T-helper 1 cell treated with Interleukin-12 subunit alpha and Interleukin-12 subunit beta and Interleukin-4 antibody, amounts not matched to agents 30 ng/mL and 1 ng/mL, for 36 hours (primary cell): ENCODE measurements at regions not wholly inside any gene's neighbourhood (a gene's known extent, or its start where the extent isn't known, plus 50 kb on each side); places are given as distances from the start of the nearest gene placed in this dataset.

Source experiments
- intact Hi-C: fragments of 100-400 bp; cut with micrococcal nuclease; formaldehyde crosslinking; loops from one replicate; pipeline ENCODE4 v1.15.1; 2024

DNA sequence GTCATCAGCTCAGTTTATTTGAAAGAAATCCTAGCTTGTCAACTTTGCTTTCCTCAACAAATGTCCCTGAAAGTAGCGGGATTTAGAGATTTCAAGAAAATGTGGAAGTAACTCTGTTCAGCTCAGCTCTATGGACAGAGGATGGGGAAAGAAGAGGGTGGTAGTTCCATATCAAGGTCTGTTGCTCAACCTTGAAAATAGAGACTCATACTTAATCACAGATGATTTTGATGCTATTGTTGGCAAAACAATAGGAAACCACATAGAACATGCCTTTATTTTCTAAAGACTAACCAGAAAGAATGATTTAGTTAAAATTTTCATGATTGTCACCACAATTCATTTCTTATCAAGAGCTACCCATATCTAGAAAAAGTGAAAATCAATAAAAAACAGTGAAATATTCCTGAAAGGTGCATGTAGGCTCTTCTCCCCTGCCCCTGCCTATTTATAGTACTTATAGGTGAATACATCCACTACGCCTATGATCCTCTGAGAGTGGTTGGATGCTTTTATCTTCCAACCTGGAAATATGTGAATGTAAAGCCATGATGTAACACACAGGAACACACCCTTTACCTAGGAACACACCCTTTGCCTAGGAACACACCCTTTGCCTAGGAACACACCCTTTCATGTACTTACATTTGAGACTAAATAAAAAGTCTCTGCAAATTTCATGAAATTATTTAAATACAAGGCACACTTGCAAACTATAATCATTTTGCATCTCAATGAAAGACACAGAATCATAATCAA is 65.8 kb downstream of the ETAA1 start:
- intact Hi-C loops: no loop called here

DNA sequence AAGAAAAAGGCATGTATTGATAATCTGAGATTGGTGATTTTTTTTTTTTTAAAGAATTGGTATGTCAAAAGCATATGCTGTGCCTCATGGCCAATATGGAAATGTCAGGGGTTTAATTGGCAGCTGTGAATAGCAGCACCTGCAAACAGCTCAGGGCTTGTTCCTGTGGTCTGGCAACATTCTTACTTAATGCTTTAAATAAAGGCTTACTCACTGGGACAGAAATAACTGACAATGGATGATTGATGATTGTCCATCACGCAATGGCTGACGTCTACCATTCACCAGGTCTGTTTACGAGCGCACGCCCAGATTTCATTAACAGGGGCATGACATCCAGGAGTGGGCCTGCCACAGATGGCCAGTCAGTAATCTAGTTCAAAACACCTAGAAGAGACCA is 66.7 kb downstream of the ETAA1 start:
- intact Hi-C loops: no loop called here

DNA sequence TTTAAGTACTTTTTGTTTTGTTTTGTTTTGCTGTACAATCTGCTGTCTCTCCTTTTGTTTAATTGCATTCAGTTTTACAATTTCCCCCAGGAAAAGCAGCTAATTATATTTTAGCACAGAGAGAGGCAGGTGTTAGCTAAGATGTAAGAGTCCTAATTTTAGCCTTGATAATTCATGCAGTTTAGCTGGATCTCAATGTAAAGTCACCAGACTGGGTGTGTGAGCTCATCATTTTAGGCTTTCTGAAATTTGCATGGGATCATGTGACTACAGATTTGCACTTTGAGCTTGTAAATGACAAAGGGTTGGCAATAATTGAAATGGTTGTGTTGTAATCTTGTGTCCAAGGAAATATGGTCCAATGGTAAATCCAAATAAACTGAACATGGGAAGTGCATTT is 68.5 kb downstream of the ETAA1 start:
- intact Hi-C loops: no loop called here

DNA sequence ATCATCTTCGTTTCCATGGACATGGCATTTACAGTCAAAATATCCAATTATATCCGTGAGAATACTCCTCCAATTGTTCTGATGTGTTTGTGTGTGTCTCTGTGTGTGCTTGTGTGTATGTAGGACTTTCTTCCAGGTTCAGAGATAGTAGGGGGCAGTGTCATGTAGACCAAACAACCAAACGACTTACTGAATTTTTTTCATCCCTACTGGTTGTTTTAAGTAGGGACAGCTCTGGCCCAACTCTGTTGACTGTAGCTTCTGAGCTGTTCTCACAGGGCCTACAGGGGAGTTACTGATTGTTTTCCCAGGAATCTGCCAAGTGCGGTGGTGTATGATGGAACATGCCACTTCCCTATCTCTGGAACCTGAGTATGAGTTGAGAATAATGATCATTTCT is 69.6 kb downstream of the ETAA1 start:
- intact Hi-C loops: no loop called here

DNA sequence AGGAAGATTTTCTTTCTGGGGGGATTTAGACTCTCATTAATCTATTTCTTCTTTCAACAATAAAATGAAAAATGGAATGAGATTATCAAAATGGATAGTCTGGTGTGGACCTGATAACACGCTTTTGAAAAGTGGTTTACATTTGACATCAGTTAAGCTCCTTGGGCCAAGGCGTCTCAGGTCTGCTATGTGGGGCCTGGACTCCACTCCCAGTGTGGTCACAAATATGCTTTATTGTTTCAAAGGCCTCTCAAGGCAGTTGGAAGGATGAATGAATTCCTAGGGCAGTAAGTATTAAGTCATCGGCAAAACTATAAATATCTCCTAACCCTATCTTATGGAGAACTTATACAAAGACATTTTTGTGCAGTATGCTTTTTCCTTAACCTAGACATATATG is 74.5 kb downstream of the ETAA1 start:
- intact Hi-C loops: no loop called here

DNA sequence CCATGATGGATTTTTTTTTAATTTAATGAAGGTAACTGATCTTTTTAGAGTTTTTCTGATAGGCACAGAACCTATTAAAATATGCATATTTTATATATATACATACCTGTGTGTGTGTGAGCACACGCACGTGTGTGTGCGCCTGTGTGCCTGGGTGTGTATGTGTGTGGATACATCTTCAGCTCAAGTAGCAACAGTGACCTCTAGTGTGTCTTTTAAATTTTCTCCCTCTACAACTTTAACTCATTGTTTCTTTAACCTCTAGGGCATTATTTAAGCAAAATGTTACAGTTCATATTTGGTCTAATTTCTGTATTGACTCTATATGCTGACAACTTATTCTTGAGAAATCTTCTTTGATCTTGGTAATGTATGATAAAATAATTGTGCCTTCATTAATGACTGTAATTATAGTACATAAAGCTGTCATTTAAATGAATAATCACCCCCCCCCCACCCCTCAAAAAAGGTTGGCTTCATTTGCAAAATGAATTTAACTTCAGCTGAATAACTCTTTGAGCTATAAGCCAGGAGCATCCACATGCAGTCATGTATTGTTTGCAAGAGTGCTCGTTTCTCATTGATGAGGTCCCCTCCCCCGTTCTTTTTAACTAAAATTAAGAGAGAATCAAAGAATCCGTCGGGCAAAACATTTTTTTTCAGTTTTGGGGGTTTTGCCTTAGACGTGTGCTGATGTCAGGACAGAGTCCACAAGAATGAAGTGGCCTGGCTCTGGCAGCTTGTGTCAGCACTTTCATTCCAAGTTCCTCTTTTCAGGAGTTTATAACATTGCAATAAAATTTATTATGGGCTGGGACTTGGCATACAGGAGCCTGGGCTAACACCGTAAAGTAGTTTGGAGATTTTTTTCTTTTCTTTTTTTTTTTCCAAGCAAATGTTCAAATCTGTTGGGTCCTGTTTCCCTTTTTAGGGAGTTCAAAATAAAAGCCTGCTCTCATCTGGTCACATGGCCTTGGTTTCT is 80.0 kb downstream of the ETAA1 start:
- intact Hi-C loops: loop anchor here (2.0 kb wide), 1 partner anchor 1048 kb away; no protein-coding TSS in a partner anchor

DNA sequence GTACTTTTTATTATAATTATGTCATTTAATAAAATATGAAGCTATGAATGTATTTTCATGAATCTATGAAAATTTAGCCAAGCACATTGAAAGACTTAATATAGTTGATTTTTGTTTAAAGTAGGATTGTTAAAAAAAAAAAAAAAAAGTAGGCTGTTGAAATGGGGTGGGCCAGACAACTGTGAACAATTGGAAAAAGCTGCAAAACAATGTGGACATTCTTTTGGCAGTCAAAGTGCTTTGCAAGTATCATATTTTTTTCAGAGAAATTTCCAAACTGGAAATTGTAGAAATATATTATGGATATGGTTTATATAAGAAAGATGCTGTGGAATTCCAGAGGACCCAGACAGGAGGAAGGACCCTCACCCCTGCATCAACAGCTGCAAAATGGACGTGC is 82.1 kb downstream of the ETAA1 start:
- intact Hi-C loops: no loop called here

DNA sequence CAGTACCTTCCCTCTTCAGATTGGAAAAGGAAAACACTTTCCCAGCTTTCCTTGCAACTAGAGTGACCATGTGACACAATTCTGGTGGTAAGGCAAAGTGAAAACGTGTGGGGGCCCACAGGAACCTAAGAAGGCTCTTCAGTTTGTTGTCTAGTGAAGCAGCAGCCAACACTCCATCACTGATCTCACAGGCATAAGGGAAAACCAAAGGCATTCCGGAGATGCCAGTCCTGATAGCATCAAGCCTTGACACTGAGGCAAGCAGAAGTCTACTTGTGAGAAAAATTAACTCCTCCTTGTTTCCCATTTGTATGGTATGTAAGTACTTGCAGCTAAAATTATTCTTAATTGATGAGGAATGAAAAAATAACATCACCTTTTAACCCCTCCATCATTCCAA is 88.3 kb downstream of the ETAA1 start:
- intact Hi-C loops: no loop called here

DNA sequence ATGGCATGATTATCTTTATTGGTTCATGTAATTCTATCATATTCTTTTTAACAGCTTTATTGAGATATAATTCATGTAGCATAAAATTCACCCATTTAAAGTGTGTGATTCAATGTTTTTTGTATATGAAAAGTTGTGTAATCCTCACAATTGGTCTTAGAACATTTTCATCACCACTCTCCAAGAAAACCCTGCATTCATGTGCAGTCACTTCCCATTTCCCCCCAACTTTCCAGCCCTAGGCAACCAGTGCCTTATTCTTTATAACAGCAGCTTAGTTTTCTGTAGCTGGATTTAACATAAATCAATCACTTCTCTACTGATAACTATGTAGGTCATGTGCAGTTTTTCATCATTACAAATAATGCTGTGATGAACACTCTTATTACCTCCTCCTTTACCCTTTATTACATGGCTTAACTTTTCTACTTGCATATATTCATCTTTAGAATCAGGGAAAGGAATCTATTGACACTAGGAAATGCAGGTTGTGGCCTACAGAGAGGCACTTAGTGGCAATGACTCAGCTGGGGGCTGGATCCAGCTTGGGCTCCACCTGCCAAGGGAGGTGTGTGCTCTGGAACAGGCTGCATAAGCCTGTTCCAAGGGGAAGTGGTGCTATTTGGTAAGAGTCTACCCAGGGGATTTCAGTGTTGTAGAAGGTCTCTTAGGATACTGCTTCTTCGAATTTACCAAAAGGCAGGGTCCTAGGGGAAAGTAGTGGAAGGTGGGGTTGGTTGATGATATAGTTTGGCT is 89.1 kb downstream of the ETAA1 start:
- intact Hi-C loops: no loop called here

DNA sequence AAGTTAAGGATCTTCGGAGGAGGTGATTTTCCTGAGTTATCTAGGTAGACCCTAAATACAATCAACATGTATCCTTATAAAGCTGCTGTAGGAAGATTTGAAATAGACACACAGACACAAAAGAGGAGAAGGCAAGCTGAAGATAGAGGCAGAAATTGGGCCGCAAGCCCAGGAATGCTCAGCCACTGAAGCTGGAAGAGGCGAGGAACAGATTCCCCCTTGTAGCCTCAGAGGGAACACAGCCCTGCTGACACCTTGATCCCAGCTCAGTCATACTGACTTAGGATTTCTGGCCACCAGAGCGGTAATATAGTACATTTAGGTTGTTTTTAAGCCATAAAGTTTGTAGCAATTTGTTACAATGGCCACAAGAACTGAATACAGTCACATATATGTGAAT is 90.9 kb downstream of the ETAA1 start:
- intact Hi-C loops: no loop called here

DNA sequence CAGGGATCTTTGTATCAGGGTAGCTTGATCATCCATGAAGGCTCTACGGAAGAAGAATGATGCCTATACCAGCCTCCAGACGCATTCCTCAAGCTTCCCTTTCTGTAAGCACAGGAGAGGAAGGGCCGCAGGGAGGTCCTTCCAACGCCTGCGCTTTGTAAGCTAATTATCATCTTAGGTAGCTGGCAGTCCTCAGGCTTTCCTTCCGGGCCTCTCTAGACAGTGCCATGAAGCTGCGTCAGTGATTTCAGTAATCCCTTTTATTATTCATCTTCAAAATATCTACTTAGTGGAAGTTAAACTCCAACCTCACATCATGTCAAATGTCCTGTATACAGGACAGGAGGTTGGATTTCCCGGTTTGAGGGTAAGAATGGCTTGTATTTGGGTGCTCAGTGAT is 92.3 kb downstream of the ETAA1 start:
- intact Hi-C loops: no loop called here

DNA sequence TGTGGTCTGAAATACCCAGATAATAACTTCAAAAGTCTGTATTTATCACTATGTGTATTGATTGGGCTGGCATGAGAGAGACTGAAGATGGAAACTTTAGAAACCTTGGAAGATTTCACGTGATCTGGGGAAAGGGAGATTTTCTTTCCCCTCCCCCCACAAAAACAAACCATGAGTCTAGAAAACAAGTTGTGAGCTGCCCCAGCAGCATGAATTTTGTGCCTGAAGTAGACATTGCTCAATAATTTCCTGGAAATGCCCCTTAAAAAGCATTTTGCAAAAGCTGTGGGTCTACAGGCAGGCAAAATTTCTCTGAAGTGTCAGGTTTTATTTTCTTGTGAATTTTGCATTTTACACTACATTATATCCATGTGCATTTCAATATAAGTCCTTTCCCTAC is 101.8 kb downstream of the ETAA1 start:
- intact Hi-C loops: no loop called here

DNA sequence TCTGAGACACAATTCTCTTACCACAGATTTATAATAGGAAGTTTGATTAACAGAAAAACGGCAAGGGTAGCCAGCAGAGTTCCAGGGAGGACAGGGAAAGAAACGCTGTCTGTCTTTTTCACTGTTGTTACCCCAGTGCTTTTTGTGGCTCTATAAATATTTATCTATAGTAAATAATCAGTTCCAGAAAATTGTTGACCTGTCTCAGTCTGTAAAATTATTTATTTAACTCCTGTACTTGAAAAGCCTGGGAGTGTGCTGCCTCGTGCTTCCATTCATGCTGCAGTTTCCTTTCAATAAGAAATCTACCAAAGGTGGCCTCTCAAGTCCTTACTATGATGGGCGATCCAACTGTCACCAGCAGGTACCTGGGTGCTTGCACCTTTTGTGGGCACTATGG is 102.9 kb downstream of the ETAA1 start:
- intact Hi-C loops: no loop called here

DNA sequence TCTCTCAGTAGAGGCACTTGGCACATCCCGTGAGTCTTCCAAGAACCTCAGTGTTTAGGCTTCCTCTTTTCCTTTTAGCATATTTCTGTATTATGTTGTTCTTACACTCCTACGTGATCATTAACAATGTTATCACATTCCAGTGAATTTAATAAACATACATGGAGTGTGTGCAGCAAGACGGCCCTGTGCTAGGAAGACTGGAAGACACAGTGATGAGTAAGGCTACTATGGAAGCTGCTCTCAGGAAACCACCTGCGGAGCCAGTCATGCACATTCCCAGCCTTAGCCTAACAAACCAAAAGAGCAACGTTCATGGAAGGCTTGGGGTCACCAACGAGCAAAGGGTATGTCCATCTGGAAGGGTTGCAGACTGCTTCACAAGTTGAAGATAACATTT is 103.4 kb downstream of the ETAA1 start:
- intact Hi-C loops: no loop called here

DNA sequence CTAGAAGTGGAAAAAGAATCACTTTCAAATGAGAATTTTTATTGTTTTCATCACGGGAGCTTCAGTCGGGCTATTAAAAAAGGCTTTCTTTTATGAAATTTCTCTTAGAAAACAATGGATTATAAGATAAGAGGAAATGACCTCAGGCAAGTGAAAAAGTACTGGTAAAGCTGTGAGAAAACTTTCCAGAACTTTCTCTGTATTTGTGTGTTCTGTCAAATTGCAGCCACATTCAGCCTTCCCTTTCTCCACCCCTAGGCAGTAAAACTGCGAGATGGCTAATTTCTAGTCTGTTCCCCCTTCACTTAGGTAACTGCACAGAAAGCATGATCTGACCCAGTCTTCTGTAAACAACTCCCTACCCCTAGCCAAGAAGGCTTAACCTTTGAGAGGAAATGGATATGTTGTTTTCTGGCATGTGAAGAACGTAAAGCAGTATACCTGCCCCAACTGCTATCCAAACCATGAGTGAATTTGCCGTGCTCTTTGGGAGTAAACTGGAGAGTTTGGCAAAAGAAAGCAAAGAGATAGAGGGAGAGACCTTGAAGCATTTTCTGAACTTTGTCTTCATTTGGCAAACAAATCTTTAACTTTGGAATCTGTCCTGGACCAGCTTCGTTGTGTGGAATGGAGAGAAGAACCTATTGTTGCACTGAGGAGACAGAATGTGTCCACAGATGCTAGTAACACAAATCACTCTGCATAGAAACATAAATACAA is 105.4 kb downstream of the ETAA1 start:
- intact Hi-C loops: no loop called here

DNA sequence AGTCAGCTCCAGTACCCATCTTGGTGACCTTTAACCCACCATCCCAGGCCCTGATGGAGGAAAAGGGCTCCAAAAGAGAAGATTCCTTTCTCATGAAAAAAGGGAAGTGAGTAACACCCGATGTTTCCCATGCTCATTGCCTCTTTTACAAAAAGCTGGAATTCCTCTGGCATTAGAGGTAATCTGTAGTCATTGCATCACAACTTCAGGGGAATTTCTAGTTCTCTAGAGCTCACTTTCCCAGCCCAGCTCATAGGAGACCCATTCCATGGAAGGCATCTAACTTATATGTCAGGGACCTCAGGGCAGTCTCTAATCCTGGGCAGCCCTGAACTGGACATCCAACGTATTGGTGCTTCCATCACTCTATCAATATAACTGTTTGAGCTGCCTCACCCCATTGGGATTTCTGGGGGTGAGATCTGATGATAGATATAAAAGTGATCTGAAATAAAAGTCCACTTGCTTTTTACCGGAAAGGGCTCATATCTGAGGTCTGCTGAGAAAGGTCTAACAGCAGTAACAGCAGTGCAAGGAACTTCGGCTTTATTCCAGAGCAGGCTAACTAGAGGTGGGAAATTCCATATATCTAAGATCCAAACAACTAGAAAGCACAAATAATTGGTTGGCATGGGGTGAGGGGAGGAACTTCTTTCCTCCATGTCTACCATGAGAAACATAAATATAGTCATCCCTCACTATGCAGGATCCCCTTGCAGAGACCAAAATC is 106.1 kb downstream of the ETAA1 start:
- intact Hi-C loops: no loop called here

DNA sequence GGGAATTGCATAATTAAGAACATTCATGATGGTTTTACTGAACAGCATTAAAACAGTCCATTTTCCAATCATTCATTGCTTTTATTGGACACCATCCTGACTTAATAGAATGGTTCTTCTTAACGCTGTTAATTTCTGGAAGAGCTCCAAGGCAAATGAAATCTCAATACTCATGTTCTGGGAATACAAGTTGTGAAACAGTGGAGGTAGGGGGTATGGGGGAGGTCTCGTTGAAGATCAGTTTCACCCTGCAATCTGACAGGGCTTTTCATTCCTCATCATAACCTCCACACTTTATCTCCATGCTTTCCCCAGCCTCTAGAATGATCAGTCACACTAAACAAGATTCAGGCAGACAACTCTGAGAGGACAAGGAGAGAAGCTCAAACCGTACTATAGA is 113.6 kb downstream of the ETAA1 start:
- intact Hi-C loops: no loop called here

DNA sequence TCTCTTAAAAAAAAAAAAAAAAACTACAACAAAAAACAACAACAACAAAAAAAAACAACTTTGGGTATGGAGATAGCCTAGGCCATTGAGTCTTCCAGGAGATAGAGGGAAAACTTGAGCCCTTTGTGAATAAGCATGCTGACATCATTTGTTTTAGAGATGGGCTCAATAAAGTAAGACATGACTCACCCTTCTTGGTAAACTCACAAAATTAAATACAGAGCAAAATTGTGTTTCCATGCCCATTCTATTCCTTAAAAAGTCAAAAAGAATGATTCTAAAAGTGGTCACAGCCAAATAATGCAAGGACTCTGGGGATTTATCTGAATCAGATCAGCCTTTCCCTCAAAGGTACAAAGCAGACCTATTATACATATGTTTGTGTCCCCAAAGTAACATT is 117.4 kb downstream of the ETAA1 start:
- intact Hi-C loops: no loop called here

DNA sequence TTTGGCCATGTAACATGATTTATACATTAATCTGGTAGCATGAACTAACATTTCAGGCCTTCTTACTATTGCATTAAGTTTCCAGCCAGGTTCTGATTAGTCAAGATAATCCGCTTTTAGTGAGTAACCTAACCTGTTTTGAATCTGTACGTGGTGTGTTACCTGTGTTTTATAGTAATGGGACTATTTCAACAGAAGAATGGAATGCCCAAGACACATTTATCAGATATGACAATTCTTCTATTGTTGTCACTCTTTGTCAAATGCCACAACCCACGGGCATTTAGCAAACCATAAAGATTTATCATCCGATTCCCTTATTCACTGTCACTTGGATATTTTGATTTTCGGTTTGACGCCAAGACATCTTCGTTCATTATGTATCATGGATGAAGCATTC is 117.9 kb downstream of the ETAA1 start:
- intact Hi-C loops: no loop called here

DNA sequence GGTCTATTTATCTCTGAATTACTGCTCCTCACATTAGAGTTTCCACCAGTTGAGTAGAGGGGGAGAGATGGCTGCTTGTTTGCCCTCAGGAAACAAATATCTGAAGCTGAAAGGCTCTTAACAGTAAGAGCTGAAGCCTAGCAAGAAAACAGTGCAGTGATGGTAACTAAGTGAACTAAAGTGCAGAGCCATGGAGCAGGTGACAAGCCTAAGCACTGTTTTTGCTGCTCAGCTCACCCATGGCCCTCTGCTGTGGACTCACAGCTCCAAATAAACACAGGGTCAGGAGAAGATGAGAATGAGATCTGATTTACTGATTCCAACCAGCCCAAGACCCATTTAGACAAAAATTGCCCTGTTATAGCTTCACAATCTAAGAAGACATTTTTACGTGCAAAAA is 118.4 kb downstream of the ETAA1 start:
- intact Hi-C loops: no loop called here

DNA sequence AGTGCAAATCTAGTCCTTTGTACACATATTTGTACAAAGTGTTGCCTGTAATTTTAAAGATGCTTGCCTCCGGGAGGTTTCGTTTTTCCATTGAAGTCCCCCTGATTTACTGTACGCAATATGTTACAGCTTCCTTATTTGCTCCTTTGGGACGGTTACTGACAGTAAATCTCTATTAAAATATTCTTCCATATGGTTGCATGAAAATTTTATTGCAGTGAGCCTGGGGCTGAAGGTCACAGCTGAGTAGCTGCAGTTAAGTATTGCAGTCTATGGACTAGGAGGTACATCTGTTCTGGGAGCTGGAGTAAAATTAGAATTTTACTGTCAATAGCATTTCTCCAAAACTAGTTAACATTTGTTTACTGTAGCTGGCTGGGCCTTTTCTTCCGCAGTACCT is 119.2 kb downstream of the ETAA1 start:
- intact Hi-C loops: no loop called here
